NCI-H345 treated with DMSO at 0.1 percent for 48 hours (cell line): ENCODE measurements at regions not wholly inside any gene's neighbourhood (a gene's known extent, or its start where the extent isn't known, plus 50 kb on each side); places are given as distances from the start of the nearest gene placed in this dataset.

Experiments
- DNase-seq: peaks from one replicate; lab custom pipeline; 2025; ENCODE audit not compliant: unreplicated experiment; lab: John Stamatoyannopoulos, UW

DNA sequence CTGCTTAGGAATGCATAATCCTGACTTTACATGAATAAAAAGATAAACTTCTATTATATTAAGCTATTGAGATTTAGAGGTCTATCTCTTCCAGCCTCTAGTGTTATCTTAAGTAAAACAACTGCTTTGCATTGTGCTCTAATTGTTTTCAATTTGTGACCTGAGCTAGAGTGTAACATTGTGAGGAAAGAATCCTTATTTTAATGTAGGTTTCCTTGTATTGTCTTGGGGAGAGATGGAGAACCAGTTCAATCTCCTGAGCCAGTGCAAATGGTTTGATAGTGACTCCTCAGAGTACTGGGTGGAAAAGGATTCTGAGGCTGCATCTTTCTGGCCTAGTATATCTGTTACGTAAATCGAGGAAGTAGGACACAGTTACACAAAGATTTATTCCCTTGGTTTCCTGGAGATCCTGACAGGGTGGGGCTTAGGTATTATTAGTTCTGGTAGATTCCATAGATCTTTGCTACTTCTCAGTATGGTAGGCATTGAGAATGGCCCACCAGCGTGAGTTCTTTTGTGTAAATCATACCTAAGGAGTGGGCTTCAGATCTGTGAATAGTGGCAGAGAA lies 683.5 kb upstream of the CCDC179 start:
- DNase-seq = no peak

DNA sequence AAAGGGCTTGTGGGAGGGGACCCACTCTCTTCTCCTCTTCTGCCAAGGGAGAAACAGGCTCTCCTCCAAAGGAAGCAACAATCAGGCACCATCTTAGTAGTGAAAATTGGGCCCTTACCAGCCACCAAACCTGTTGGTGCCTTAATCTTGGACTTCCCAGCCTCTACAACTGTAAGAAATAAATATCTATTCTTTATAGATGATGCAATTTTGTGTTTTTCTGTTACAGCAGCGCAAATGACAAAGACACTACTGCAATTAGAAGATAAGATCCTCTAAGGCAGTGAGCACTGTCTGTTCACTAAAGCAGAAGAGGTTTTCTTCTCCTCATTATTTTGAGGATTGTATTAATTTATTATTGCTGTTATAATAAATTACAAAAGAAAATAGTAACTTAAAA lies 691.4 kb upstream of the CCDC179 start:
- no peak for DNase-seq

DNA sequence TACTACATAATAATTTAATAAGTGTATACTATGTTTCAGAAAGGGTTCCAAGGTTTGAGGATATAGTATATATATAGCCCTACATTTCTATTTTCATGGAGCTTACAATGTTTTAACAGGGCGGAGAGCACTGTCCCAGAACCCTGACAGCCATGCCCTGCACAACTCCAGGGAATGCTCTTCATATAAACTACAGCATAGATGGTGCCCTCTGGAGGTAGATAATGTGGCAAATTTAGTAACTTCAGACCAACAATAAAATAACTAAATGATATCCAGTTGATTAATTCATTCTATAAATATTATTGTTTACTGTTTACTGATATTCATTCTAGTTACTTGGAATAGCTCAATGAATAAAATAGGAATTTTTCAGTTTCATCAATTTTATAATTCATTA lies 693.7 kb upstream of the CCDC179 start:
- no peak for DNase-seq

DNA sequence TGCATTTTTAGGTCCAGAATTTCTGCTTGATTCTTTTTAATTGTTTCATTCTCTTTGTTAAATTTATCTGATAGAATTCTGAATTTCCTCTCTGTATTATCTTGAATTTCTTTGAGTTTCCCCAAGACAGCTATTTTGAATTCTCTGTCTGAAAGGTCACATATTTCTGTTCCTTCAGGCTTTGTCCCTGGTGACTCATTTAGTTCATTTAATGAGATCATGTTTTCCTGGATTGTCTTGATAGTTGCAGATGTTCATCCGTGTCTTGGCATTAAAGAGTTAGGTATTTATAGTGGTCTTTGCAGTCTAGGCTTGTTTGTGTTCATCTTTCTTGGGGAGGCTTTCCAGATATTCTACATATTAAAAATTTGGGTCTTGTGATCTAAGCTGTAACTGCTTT lies 694.8 kb upstream of the CCDC179 start:
- DNase-seq = no peak

DNA sequence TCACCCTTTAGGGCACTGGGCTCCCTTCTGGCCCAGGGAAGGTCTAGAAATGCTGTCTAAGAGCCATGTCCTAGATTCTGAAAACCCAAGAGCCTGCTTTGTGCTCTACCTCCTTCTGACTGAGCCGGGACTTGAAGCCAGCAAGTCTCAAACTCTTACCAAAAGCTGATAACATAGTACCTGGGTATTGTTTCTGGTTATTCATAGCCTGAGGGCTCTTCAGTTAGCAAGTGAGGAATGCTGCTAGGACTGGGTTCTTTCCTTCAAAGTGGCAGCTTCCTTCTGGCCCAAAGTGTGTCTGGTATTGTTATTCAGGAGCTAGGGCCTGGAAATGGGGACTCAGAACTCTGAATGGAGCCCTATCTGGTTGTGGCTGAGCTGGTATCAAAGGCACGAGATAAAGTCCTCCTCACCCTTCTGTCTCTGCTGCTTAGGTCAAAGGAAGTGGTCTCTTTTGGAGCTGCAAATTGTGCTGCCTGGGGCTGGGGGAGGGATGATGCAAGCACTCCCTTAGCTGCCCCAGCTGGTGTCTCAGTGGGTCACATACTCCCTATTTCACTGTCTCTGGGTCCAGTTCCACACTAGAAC lies 696.0 kb upstream of the CCDC179 start:
- no peak for DNase-seq

DNA sequence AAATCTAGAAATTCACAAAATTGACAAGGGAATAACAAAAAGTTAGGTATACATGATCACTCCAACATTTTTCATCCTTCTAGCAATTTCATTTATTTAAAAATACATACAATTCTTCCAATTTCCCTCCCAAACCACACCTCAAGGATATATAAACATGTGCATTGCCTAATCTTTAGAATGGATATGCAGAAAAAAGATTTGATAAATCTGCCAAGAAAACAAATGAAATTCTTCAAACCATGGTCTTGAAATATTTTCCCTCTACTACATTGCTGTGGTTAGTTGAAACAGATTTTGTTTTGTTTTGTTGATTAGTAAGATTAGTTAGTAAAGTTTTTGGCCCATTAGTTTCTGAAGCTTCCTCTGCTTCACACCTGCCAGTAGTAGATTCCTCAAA lies 703.3 kb upstream of the CCDC179 start:
- DNase-seq = no peak

DNA sequence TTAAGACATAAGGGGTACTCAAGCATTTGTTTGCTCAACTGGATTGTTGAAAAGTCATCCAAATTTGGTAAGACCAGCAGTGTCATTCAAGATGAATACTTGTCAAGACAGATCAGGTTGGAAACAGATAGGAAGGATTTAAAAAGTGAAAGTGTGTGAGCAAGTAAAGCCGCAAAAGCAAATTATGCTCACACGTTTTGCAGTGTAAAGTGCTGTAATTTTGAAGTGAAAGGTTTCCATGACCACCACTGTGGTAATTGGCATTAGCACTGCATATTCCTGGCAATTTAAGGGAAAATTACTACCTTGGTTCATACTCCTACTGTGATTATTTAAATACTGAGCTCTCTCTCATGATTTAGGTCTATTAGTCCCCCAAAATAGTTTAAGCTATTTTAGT lies 704.1 kb upstream of the CCDC179 start:
- DNase-seq = no peak

DNA sequence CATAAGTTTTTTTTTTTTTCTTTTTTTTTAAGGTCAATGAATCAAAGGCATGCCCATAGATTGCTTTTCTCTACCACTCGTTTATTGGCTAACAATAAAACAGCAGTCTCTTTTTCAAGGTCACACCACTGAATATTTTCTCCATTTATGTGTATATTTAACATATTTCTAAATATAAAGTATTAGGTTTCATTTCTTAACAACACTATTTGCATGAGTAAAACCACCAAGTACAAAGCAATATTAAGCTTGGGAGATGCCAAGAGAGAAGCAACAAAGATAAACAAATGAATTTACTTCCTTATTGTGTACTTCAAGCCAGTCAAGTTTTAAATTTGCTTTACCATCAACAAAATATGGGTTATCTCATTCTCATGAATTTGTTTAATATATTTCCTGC lies 708.9 kb upstream of the CCDC179 start:
- DNase-seq = no peak

DNA sequence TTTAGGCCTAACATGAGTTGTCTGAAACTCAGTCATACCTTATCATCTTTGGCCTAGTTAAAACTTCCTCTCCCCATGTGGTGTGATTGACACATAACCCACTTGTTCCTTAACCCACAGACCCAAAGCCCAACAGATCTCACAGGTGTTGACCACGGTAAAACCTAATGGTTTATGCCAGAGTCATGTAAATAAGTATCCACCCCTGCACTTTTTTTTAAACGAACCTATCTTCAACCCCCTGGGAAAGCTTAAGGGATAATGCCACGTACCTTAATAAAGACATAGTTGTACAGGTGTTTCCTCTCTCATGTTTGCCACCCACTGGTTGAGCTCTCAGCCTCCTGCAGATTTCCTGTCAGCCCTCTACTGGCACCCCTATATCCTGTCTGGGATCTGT lies 709.3 kb upstream of the CCDC179 start:
- no peak for DNase-seq

DNA sequence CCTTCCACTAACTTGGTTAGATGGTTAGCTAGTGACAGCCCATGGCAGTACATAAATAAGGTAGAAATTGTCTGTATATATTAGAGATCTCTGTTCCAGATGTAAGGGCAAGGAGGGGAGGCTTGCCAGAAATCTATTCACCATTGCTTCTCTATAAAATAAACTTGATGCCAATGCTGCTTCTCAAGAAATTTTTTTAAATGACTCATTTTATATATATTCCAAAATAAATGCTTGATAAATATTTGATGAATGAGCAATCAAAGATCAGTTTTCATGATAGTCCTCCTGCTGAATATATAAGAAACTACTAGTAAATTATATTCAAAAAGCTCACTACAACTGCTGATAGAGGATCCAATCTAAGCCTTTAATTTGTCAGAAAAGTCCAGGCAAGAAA lies 710.6 kb upstream of the CCDC179 start:
- no peak for DNase-seq

DNA sequence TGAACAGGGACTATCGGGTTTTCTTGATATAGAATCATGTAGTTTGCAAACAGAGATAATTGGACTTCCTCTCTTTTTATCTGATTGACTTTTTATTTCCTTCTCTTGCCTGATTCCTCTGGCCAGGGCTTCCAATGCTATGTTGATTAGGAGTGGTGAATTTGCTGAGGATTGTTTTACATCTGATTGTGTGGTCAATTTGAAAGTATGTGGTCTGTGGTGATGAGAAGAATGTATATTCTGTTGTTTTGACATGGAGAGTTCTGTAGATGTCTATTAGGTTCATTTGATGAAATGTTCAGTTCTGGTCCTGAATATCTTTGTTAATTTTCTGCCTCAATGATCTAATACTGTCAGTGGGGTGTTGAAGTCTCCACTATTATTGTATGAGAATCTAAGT lies 713.2 kb upstream of the CCDC179 start:
- DNase-seq = no peak

DNA sequence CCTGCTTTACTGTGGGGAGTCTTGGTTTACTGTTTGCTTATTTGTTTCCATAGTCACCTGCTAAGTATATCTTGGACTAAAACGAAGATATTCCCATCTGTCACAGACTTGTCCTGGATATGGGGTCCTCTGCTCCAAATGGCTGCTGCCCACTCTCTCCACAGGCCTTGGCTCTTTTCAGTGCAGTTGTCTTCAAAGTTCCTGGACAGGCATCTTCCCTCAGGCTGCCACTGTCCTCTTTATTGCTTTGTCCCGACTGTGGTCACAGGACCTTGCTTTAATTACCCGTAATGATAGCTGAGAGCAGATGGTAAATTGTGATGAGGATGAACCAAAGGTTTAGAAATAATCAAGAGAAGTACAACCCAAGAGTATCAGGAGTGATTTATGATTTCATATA lies 713.9 kb upstream of the CCDC179 start:
- DNase-seq = no peak

DNA sequence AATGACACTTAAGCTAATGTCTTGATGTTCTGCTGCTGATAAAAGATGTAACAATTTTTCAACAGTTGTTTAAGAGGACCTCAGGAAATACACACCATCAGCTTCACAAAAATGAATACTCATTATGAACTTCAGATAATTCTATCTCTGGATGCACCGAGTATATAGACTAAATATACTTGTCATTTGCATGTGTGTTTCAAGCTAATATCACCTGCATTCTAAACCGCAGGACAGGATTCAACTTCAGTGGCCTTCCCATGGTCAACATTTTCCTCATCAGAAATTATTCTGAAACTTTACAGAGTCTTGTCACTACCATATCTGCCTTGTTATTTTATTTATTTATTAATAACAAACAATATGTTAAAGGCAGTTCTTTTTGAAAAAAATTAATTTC lies 717.0 kb upstream of the CCDC179 start:
- no peak for DNase-seq

DNA sequence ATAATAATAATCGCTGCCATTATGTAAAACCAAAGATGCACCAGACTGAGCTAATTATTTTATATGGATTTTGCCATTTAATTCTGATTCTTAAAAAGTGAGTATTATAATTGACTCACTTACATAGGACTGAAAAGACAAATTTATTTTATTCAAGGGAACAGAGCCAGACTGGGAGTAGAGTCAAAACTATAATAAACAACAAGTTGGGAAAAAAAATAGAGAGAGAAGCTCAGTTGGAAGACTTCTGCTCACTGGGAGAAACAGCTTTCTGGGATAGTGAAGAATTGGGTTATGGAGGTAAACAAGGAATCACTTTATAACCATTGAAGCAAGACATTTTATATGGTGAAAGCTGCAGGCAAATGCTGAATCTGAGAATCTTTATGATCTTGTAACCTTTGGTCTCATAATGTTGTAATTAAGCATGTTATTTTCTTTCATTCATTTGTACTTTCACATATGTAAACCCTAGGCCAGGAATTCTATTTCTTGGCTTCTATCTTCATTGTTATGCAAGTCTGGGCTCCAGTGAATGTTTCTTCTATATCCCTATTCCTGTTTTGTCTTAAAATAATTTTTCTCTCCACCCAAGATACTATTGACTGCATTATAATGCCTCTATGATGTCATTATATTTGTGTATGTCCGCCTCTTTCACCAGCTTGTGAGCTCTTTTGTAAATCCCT lies 725.3 kb upstream of the CCDC179 start:
- no peak for DNase-seq

DNA sequence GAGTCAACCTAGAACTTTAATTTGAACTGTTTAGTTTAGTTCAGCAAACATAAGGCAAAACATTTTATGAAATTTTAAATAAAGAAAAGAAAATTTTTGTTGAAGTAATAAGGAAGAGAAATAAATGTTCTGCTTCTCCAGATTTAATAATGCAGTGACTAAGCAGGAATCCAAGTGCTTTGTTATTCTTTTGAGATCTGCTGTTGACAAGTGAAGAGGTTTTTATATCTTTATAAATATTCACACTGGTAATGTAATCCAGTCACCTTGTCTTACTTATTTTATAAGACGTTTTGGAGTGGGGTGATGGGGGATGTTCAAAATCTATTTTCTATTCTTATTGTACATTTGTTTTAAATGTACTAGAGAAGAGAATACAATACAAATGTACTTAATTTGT lies 725.9 kb upstream of the CCDC179 start:
- DNase-seq = no peak

DNA sequence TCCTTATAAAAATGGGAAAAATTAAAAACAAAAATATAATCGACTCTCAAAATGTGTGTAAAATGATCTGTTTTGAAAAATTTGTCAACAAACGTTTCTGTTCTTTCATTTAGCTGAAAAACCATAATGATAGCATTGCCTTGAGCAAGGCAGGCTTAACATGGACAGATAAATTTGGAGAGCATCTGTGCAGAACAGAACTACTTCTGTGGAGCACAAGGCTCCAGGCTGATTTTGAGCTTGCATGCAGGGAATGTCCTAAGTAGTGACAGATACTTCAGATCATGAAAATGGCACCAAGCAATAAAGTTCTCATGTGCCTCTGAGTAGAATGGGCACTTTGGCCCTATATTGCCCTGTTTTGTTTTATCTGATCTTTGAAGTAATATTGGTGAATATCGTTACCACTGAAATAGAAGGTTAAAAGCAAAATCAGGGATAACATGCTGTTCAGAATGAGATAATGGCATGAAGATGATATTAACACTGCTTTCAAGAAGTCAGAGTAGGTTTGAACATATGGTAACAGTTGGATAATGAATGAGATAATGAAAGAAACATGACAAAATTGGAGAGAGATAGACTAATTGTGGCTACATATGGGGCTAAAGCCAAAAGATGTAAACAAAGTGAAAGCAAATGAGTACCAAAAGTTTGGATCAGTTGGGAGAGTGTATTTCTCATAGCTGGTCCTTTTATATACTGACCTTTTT lies 730.5 kb upstream of the CCDC179 start:
- no peak for DNase-seq

DNA sequence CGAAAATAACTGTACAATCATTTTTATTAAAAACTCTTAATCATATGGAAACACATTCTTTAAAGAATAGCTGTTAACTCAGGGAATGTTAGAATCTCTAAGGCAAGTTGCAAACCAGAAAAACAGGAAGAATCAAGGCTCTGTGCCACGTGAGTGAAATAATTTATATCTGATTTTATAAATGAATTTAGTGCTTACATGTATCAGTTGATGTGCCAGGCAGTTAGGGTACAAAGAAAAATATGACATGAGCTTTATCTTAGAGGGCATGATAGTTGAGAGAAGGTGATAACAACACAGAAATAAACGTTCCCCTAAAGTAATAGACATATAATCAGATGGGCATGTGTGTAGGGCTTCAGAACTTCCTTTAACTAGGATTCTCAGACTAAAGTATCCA lies 734.5 kb upstream of the CCDC179 start:
- no peak for DNase-seq

DNA sequence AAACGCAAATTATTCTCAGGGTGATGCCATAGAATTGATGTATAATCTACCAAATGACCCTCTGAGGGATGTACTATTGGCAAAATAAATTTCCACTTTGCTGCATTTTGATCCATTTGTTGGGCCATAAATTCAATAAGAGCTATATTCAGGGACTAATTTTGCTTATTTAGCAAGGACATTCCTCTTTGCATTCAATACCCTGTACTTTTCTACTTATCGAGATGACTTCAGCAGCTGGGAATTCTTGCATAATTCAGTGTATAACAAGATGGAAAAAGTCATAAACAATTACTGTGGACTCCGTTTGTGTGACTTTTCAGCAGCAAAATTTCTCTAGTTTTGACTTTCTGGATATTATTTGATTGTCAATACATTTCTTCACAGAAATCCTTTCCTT lies 744.7 kb upstream of the CCDC179 start:
- DNase-seq = no peak

DNA sequence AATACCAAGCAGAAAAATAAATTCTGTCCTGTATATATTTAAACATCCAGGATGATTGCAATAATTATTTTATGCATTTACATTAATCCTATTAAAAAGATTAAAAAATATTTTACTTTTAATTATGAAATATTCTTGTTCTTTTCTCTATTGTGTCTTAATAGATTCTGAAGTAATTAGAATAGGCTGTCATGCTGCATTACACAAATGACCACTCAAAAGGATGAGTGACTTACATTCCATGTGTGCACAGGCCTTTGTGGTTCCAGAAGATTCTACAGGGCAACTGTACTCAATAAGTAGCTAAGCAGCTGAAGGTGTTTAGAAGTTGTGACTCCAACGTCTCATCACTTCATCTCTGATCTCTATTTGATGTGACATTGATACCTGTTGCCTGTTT lies 745.9 kb upstream of the CCDC179 start:
- DNase-seq = no peak

DNA sequence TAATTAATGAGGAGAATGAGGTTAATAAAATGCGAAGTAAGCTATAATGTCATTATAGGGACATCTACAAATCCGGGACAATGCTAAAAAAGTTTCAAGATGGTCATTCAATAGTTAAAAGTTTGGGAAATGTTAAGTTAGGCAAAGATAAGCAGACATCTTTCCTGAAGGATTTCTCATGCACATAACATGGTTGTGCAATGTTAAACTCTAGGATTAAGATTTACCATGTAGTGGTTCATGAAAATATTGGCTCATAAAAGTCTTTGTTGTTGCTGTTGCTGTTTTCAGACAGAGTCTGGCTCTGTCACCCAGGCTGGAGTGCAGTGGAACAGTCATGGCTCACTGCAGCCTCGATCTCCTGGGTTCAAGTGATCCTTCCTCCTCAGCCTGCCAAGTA lies 751.5 kb upstream of the CCDC179 start:
- DNase-seq = no peak

DNA sequence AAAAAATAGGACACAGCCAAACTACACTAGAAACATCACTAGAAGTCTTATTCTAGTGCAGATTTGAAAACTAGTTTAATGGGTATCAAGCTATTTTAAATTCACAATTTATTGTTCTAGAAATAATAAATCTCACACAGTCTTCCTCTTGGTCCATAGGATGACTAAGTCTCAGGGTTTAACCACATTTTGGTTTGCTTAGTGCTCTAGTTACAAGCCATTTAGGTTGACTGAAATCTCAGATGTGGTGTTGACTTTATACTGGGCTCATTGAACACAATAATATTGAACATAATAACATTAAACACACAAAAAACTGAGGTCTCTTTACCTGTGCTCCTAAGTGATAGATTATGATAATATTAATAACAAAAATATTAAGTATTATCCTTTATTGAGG lies 760.3 kb upstream of the CCDC179 start:
- no peak for DNase-seq

DNA sequence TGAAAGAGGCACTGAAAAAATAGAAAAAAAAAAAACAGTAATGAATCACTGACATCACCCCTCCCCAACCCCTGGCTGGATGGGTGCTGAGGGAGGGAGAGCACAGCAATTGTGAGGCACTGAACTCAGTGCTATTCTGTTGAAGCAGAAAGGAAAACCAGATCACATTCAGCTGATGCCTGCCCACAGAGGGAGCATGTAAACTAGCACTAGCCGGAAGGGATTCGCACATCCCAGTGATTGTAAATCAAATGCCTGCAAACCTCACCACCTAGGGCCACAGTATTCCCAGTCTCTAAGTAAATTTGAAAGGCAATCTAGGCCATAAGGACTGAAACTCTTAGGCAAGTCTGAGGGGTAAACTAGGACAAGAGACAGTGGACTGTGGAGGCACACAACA lies 772.0 kb upstream of the CCDC179 start:
- DNase-seq = no peak
